Stimulated activated CD8-positive, alpha-beta memory T cell treated with anti-CD3 and anti-CD28 coated beads, Interleukin-7, amount 100 ng/mL, for 1 hour (primary cell): ENCODE measurements at regions not wholly inside any gene's neighbourhood (a gene's known extent, or its start where the extent isn't known, plus 50 kb on each side); places are given as distances from the start of the nearest gene placed in this dataset.
"Not testable (repeated sequence)": the region's sequence is repeated elsewhere in the genome, so short reads cannot be mapped to it uniquely, and the experiment has no call there.

Source experiments
- DNase-seq, 2 donors: peaks; one replicate each; pipeline ENCODE4 v3.0.0-alpha.2; 2020; ENCODE audit warnings: low read depth in 2 of 2

DNA sequence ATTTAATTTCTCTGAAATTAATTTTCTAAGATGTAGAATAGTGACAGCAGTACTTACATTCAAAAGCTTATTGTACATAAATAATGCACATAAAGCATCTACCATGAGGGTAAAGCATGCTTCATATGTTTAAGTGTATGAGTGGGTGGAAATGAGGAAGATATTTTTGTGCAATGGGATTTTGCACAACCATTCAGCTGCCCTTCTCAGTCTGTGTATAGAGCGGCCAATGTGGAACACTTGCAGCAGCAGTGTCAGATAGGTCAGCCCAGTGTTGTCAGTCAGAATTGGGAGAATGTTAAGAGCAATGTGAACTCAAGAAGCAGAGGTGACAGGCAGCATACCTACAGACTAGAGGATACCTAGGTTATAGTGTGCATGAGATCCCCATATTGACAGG is 72.5 kb upstream of the ATP2B1 start:
- DNase-seq, result no peak

DNA sequence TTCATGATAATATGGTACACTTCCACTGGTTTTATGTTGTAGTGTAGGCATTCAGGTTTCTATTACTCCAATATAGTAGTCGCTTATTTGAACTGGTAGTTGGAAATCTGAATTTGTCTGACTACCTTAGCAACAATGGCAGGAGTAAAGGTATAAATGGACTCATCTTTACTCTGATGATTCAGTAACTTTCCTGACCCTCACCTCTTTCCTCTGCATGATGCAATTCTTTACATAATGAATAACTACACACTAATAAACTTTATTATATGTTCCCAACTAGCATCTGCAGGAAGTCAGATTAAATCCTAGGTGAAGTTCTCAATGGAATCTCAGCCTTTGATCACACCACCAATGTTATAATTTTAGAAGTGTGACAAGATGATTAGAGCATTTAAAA is 70.5 kb upstream of the ATP2B1 start:
- DNase-seq, result no peak

DNA sequence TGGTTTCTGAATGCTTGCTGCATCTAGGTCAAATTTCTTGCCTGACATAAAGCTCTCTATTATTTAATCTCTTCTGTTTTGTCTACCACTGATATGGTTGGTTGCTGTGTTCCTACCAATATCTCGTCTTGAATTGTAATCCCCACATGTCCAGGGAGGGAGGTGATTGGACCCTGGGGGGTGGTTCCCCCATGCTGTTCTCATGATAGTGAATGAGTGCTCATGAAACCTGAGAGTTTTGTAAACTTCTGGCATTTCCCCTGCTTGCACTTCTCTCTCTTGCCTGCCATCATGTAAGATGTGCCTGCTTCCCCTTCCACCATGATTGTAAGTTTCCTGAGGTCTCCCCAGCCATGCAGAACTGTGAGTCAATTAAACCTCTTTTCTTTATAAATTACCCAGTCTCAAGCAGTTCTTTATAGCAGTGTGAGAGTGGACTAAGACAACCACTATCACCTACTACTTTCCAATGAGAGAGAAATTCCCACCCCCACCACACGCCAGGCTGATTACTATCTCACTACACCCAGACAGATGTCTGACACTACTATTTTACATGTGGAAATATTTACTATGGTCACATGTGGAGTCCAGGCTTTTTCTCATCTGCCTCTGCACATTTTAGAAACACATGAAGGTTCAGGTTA is 69.2 kb upstream of the ATP2B1 start:
- no peak for DNase-seq

DNA sequence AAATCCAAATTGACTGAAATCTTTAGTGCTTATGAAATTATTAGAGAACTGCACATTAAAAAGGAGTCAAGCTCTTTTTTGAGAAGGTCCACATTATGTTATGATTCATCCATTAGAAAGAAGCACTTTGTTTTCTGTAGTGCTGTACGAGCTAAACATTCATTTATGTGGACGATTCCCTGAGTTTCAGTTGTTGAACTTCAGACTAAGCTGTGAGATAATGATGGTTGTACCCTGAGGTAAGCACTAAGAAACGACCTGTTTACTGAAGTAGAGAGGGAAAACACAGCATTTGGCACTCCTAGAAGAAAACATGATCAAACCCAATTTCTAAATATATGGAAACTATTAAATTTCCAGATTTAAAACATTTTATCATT is 67.3 kb upstream of the ATP2B1 start:
- DNase-seq, result no peak

DNA sequence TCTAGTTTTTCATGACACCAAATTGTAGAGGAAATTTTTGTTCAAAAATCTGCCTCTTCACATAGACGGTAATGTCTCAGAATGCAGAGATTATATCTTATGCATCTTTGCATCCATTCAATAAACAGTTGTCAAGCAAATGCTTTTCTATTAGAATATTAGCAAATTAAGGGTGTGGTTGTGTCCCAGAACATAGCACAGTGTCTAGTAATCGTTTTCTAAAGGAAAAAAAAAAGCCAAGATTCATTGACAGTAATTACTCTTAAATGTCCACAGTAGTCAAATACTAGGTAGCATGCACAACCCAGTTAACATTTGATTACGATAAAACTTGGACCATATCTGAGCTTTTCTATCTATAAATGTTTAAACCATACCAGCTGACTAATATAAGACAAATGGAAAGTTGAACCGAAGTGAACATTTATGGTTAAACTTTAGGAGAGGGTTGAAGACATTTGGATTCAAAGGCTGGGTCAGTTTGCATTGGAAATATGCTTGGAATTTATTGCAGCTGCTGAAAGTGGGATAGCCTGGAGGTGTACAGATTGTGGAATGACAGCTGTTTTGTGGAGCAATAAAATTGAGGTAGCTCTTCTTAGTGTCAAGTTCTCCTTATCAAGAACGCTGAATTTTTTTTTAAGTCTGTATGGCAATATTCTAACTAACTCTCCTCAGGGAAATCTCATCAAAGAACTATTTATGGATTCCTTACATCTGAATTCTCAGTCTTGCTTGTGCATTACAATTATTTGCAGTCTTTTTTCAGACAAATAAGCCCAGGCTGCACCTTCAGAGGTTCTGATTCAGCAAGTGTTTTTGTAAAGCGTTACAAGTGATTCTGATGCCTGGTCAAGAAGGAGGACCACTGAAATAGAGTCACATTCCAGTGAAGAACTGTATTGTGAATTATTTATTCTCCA is 66.7 kb upstream of the ATP2B1 start:
- DNase-seq, result no peak

DNA sequence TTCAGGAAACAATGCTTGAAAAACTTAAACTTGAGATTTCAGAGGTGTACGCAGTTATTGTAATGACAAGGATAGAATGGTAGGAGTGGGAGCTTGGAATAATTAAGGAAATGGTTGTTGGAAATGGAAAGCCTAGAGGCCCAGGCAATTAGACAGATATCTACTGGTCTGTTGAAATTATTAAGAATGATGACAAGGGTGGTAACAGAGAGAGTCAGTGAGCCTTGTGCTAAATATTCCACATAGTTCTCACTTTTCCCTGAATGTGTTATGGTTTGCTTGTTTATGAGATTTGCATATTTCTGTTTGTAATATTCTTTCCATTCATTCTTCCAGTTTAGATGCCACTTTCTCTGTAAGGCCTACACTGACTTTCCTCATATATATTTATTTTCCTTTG is 66.0 kb upstream of the ATP2B1 start:
- DNase-seq, result no peak

DNA sequence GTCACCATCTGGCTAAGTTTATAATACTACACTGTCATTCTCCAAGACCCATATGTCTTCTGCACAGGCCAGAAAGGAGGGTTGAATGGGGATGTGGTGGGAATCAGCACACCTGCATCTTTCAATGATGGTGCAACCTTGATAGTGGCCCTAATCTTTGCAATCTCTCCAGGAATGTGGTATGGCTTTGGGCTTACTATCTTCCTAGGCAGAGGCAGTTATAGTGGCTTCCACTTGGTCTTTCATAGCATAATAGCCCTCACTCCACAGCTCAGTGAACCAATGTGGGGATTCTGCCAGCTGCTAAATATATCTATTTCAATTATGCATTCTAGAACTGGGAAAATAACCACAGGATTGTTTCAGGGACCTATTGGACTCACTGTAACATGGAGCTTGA is 61.8 kb upstream of the ATP2B1 start:
- no peak for DNase-seq

DNA sequence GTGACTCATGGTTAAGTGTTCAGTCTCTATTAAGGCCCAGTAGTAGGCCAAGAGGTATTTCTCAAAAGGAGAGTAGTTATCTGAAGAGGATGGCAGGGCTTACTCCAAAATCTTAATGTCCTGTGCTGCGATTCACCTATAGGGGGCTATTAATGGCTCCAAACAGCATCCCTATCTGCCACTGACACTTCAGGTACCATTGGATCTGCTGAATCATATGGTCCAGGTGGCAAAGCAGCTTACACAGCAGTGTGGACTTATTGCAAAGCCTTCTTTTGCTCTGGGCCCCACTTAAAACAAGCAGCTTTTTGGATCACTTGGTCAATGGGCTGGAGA is 60.8 kb upstream of the ATP2B1 start:
- no peak for DNase-seq

DNA sequence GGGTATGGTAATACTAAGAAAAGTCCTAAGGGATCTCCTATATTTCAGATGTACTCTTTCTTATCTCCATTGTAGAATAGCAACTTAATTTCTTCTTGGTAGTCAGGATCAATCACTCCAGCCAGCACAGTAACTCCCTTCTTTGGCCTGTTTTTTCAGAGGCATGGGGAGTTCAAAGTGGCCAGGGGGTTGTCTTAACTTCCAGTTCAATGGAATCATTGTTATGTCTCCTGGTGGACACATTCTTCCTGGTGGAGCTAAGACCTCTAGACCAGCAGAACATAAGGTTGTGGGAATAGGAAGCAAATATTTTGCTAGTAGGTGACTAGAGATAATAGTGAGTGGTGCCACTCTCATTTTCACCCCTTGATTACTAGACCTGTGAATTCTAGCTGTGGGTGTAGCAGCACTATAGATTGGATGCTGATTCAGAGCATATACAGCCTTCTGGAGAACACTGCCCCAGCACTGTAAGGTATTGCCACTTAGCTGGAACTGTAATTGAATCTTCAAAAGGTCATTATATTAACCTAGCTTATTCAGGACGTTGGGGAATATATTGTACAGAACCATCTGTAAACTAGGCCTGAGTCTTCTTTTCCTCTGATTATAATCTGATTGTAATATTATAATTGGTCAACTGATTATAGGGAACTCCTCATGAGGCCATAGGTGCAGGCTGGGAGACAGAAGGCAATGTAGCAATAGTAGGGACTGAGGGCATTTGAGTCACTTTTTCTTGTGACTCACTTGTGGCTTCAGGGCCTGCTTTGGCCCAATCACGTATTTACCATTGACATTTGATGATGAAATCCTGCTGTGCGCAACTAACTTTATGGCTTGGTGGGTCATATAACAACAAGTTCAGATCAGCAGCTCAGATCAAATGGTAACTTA is 60.2 kb upstream of the ATP2B1 start:
- DNase-seq, result no peak

DNA sequence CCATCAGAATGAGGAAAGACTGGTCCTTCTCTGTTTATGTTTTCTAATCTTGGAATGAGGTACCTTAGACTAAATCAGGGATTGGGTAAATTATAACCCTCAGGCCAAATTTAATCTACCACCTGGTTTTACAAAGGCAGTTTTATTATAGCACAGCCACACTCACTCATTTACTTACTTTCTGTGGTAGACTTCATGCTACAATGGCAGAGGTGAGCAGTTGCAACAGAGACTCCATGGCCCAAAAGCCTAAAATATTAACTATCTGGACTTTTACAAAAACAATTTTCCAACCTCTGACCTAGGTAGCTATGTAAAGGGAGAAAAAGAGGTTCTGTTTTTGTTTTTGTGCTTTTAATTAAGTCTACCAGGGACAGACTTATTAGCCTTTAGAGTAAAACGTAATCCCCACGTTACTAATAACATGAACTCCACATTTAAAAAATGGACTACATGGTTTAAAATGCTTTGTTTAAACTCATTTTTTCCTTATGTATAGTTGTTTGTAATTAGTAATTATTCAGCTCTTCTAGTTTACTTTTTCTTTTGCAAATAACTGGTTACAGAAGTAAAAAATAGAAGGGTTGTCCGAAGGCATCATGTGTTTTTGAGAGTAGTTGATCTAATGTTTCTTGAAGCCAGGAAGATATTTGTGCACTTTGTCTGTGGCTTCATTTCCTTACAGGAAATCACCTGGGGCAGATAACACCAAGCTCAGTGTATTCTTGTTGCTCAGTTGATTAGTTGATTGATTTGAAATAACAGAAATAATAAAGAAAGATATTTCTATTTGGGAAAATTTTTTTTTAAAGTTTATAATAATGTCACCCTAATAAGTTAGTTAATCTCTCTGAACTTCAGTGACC is 57.6 kb upstream of the ATP2B1 start:
- no peak for DNase-seq

DNA sequence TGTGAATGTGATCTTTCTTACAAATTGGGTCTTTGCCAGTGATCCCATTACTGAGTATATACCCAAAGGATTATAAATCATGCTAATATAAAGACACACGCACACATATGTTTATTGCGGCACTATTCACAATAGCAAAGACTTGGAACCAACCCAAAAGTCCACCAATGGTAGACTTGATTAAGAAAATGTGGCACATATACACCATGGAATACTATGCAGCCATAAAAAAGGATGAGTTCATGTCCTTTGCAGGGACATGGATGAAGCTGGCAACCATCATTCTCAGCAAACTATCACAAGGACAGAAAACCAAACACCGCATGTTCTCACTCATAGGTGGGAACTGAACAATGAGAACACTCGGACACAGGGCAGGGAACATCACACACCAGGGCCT is 55.5 kb upstream of the ATP2B1 start:
- DNase-seq, result not testable (repeated sequence)

DNA sequence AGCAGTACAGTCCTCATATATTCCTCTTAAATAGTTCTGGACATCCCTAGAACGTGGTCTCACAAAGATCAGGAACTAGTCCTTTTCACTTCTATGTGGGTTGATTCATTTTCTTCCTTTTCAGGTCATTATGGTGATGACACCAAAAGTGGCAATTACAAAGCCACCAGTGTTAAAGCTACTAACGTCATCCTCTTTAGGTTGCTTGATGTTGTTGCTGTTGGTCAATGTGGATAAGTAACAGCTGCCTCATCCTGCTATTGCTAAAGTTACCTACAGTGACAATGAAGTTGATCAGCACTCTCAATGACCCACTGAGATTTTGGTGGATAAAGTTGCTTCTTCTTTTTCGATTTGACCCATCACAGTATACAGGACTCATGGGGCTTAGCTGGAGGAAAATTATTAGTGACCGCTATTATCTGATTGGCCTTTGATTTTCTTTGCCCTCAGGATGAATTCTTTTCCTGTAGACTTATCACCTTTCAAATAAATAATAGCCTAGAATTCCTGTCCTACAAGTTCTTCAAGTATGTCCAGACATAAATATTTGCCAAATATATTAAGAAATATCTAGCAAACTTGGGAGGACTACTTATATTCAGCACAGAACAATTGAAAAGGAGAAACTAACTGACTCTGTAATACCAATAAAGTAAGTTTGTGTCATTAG is 54.0 kb upstream of the ATP2B1 start:
- DNase-seq, result no peak

DNA sequence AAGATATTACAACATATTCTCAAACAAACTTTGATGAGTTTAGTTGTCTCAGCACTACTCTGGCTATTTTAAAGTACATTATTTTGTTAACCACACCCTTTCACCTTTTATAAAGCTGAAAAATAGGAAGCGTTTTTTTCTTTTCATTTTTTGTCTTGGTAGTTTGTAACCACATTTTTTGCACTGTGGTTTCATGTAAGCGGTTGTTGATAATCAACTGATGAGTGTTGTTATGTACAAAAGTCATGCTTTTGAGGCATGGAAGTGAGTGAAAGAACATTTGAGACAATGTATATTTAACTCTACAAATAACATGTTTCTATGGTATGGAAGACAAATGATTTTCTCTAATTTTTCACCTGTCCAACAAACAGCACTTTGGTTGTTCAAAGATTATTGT is 52.1 kb upstream of the ATP2B1 start:
- DNase-seq, result no peak
